Memory B cell (primary cell): ENCODE measurements at regions not wholly inside any gene's neighbourhood (a gene's known extent, or its start where the extent isn't known, plus 50 kb on each side); places are given as distances from the start of the nearest gene placed in this dataset.

Experiments used
- ATAC-seq: fragments of 150-1000 bp; cut with Tn5 transposase; 2 replicates; pipeline ENCODE4 v1.10.0; 2021; ENCODE audit warnings: low read depth, mild to moderate bottlenecking, moderate library complexity
- DNase-seq, 2 donors: peaks; one replicate each; pipeline ENCODE4 v3.0.0; 2022; ENCODE audit warnings: low spot score in 2 of 2
- H3K27ac Mint-ChIP-seq: one replicate; pipeline ENCODE4 v1.8.0; 2022; ENCODE audit warnings: mild to moderate bottlenecking, moderate library complexity, mixed read lengths
- H3K27me3 Mint-ChIP-seq: one replicate; pipeline ENCODE4 v1.8.0; 2022; ENCODE audit warnings: mixed read lengths
- H3K36me3 Mint-ChIP-seq: one replicate; pipeline ENCODE4 v1.8.0; 2022; ENCODE audit warnings: mild to moderate bottlenecking, mixed read lengths
- H3K4me1 Mint-ChIP-seq: one replicate; pipeline ENCODE4 v1.8.0; 2022; ENCODE audit warnings: mixed read lengths
- H3K4me3 Mint-ChIP-seq: one replicate; pipeline ENCODE4 v1.8.0; 2022; ENCODE audit warnings: mild to moderate bottlenecking, moderate library complexity, mixed read lengths
- H3K9me3 Mint-ChIP-seq: one replicate; pipeline ENCODE4 v1.8.0; 2022; ENCODE audit warnings: mixed read lengths

GRCh38 chr5:175054243-175054642, 329.9 kb downstream of the MSX2 start:
- DNase-seq, result no peak
- no peak for ATAC-seq
- no peak overlapping the region for H3K4me3 Mint-ChIP-seq

DNA sequence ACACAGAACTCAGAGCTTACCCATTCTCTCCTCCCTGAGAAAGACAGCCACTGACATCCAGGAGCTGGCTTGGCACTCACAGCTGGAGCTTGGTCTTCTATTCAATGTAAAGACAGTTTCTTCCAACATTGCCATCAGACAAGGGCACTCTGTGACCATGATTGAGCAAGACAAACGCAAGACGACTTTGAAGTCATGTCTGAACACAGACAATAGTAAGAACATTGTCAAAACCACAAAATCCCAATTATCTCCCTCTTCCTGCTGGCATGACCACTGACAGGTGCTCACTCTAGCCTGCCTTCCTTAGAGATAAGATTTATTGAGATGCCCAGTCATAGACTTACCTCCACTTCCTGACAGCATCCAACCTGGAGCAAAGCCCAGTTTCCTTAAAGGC, 328.0 kb downstream of the MSX2 start:
- no peak overlapping the region for H3K27ac Mint-ChIP-seq
- no peaks in the 10 kb centered on the region for H3K9me3 Mint-ChIP-seq
- no peaks in the 10 kb centered on the region for H3K27me3 Mint-ChIP-seq
- DNase-seq (no peak), ATAC-seq (no peak)
- no peaks in the 10 kb centered on the region for H3K36me3 Mint-ChIP-seq
- H3K4me3 Mint-ChIP-seq, result no peak overlapping the region
- no peaks in the 10 kb centered on the region for H3K4me1 Mint-ChIP-seq

More at GRCh38 chr5:175054243-175054642, 329.9 kb downstream of the MSX2 start:
- H3K4me1 Mint-ChIP-seq, result no peaks in the 10 kb centered on the region
- H3K27me3 Mint-ChIP-seq, result peaks cover 2% of the 10 kb centered on the region
- H3K9me3 Mint-ChIP-seq, result no peaks in the 10 kb centered on the region
- no peak overlapping the region for H3K27ac Mint-ChIP-seq
- H3K36me3 Mint-ChIP-seq, result no peaks in the 10 kb centered on the region

DNA sequence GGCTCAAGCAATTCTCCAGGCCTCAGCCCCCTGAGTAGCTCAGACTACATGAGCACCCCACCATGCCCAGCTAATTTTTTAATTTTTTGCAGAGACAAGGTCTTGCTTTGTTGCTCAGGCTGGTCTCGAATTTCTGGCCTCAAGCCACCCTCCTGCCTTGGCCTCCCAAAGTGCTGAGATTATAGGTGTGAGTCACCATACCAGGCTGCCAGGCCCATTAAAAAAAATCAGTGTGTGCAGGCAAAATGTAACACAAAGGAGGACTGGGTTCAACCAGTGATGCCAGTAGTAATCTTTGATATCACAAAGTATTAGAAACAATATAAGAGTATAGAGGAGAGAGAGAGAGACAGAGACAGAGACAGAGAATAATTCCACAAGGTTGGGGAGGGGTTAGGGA, 322.7 kb downstream of the MSX2 start:
- H3K27ac Mint-ChIP-seq, result no peak overlapping the region
- peaks cover 4% of the 10 kb centered on the region for H3K27me3 Mint-ChIP-seq
- H3K4me1 Mint-ChIP-seq, result no peaks in the 10 kb centered on the region

DNA sequence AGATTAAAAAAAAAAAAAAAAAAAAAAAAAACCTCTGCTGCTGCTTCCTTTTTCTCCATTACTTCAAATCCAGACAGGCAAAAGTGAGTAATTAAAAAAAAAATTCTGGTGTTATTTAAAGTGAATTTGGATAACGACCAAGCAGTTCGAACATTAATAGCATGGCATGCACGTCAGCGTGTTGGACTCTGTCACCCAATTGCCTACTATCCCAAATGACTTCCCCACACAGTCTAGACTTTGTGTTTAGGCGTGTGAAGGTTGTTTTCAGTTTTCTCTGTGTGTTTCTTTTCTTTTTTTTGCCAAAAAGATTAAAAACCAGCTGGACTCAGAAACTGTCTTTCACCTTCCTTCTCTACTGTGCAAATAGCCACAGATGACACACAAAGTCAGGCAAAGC, 321.4 kb downstream of the MSX2 start:
- H3K9me3 Mint-ChIP-seq, result peaks cover 4% of the 10 kb centered on the region
- H3K36me3 Mint-ChIP-seq, result no peaks in the 10 kb centered on the region
- no peak for DNase-seq
- no peak for ATAC-seq
- no peaks in the 10 kb centered on the region for H3K4me1 Mint-ChIP-seq
- H3K27me3 Mint-ChIP-seq, result peaks cover 4% of the 10 kb centered on the region
- H3K4me3 Mint-ChIP-seq, result no peak overlapping the region
- H3K27ac Mint-ChIP-seq, result no peak overlapping the region

More for the DNA sequence above, 322.7 kb downstream of the MSX2 start:
- no peak for DNase-seq
- no peak for ATAC-seq
- H3K4me3 Mint-ChIP-seq, result no peak overlapping the region
- peaks cover 1% of the 10 kb centered on the region for H3K9me3 Mint-ChIP-seq
- H3K36me3 Mint-ChIP-seq, result no peaks in the 10 kb centered on the region

GRCh38 chr5:175037820-175038219, 313.4 kb downstream of the MSX2 start:
- H3K27me3 Mint-ChIP-seq, result no peaks in the 10 kb centered on the region
- ATAC-seq, result no peak
- no peak overlapping the region for H3K4me3 Mint-ChIP-seq
- no peak for DNase-seq
- no peak overlapping the region for H3K27ac Mint-ChIP-seq
- H3K9me3 Mint-ChIP-seq, result peaks cover 4% of the 10 kb centered on the region
- H3K4me1 Mint-ChIP-seq, result no peaks in the 10 kb centered on the region
- H3K36me3 Mint-ChIP-seq, result no peaks in the 10 kb centered on the region

DNA sequence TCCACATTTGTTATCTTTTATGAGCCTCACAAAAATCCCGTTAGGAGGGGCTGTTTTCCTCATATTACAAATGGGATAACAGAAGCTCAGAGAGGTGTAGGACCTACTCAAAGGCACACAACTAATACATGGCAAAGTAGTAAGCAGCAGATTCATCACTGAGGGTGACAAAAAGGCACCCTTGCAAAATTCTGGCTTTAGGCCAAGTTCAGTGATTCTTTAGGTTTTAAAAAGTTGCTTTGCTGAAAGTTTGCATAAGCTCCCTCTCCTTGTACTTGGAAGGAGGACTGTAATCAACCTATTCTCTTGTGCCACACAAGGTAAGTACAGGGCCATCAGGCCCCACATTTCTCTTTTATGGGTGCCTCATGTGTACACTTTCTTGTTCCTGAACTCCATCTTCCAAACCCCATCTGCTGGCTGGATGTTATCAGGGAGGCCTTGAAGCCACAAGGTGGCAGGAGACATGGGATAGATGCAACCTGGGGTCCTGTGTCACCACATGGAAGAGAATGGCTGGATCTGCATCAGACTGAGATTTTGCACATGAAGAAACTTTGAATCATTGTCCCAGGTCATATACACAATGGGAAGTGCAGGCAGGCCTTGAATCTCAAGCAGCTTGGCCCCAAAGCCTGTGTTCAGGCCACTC, 311.6 kb downstream of the MSX2 start:
- Mint-ChIP-seq H3K4me1 (no peaks in the 10 kb centered on the region), H3K27ac (no peak overlapping the region), H3K36me3 (no peaks in the 10 kb centered on the region), H3K27me3 (no peaks in the 10 kb centered on the region), H3K4me3 (no peak overlapping the region), H3K9me3 (peaks cover 2% of the 10 kb centered on the region)
- DNase-seq, result no peak
- ATAC-seq, result no peak

DNA sequence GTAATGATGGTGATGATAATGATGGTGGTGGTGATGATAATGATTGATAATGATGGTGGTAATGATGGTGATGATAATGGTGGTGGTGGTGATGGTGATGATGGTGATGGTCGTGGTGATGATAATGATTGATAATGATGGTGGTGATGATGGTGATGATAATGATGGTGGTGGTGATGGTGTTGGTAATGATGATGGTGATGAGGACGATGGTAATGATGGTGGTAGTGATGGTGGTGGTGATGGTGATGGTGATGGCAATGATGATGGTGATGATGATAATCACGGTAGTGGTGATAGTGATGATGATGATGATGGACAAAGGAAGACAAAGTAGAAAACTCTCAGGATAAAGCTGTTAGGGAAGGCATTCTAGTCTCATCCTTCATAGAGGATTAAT, 310.5 kb downstream of the MSX2 start:
- no peaks in the 10 kb centered on the region for H3K36me3 Mint-ChIP-seq
- ATAC-seq, result no peak
- H3K4me3 Mint-ChIP-seq, result no peak overlapping the region
- H3K27ac Mint-ChIP-seq, result no peak overlapping the region
- peaks cover 2% of the 10 kb centered on the region for H3K9me3 Mint-ChIP-seq
- no peaks in the 10 kb centered on the region for H3K27me3 Mint-ChIP-seq
- no peak for DNase-seq
- no peaks in the 10 kb centered on the region for H3K4me1 Mint-ChIP-seq

GRCh38 chr5:175032741-175033151, 308.4 kb downstream of the MSX2 start:
- no peaks in the 10 kb centered on the region for H3K27me3 Mint-ChIP-seq

GRCh38 chr5:175032013-175032412, 307.6 kb downstream of the MSX2 start:
- no peak overlapping the region for H3K27ac Mint-ChIP-seq
- H3K9me3 Mint-ChIP-seq, result peaks cover 2% of the 10 kb centered on the region
- H3K36me3 Mint-ChIP-seq, result no peaks in the 10 kb centered on the region
- H3K27me3 Mint-ChIP-seq, result no peaks in the 10 kb centered on the region
- DNase-seq (no peak), ATAC-seq (no peak)
- no peaks in the 10 kb centered on the region for H3K4me1 Mint-ChIP-seq
- no peak overlapping the region for H3K4me3 Mint-ChIP-seq

More at GRCh38 chr5:175032741-175033151, 308.4 kb downstream of the MSX2 start:
- DNase-seq (no peak), ATAC-seq (no peak)
- Mint-ChIP-seq H3K4me3 (no peak overlapping the region), H3K4me1 (no peaks in the 10 kb centered on the region), H3K36me3 (no peaks in the 10 kb centered on the region), H3K27ac (no peak overlapping the region), H3K9me3 (peaks cover 2% of the 10 kb centered on the region)

DNA sequence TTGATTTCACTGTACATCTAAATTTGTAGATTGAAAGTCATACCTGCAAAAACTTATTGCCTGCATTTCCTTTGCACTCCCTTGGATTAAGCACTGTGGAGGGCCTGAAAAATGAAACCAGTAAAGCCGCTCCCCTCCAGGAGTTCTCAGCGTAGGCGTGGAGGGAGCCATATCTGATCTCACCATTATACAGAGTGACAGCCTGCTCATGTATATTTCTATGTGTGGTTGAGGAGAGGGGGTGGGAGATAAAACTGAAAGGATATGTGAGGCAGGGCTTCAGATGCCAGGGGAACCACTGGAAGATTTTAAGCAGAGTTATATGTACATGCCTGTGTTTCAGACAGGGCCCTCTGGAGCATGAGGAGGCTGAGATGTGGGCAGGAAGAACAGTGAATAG, 303.0 kb downstream of the MSX2 start:
- Mint-ChIP-seq H3K27ac (no peak overlapping the region), H3K27me3 (peaks cover 4% of the 10 kb centered on the region), H3K9me3 (peaks cover 5% of the 10 kb centered on the region), H3K4me3 (no peak overlapping the region), H3K4me1 (no peaks in the 10 kb centered on the region), H3K36me3 (no peaks in the 10 kb centered on the region)
- ATAC-seq (no peak), DNase-seq (no peak)

- Mint-ChIP-seq H3K36me3 (no peaks in the 10 kb centered on the region), H3K27ac (no peak overlapping the region), H3K27me3 (peaks cover 6% of the 10 kb centered on the region), H3K4me3 (no peak overlapping the region), H3K9me3 (peaks cover 4% of the 10 kb centered on the region), H3K4me1 (no peaks in the 10 kb centered on the region)
- DNase-seq (no peak), ATAC-seq (no peak)
Observed at GRCh38 chr5:175025077-175025476, 300.7 kb downstream of the MSX2 start.

GRCh38 chr5:175021841-175022625, 297.7 kb downstream of the MSX2 start:
- ATAC-seq (no peak), DNase-seq (no peak)
- no peak overlapping the region for H3K27ac Mint-ChIP-seq
- H3K36me3 Mint-ChIP-seq, result no peaks in the 10 kb centered on the region
- H3K4me1 Mint-ChIP-seq, result no peaks in the 10 kb centered on the region
- H3K4me3 Mint-ChIP-seq, result no peak overlapping the region
- peaks cover 6% of the 10 kb centered on the region for H3K27me3 Mint-ChIP-seq
- peaks cover 4% of the 10 kb centered on the region for H3K9me3 Mint-ChIP-seq

- no peak overlapping the region for H3K27ac Mint-ChIP-seq
- ATAC-seq (no peak), DNase-seq (no peak)
- peaks cover 6% of the 10 kb centered on the region for H3K27me3 Mint-ChIP-seq
- no peaks in the 10 kb centered on the region for H3K36me3 Mint-ChIP-seq
- no peak overlapping the region for H3K4me3 Mint-ChIP-seq
- H3K4me1 Mint-ChIP-seq, result no peaks in the 10 kb centered on the region
- H3K9me3 Mint-ChIP-seq, result peaks cover 4% of the 10 kb centered on the region
Observed at GRCh38 chr5:175021321-175021720, 296.9 kb downstream of the MSX2 start.

DNA sequence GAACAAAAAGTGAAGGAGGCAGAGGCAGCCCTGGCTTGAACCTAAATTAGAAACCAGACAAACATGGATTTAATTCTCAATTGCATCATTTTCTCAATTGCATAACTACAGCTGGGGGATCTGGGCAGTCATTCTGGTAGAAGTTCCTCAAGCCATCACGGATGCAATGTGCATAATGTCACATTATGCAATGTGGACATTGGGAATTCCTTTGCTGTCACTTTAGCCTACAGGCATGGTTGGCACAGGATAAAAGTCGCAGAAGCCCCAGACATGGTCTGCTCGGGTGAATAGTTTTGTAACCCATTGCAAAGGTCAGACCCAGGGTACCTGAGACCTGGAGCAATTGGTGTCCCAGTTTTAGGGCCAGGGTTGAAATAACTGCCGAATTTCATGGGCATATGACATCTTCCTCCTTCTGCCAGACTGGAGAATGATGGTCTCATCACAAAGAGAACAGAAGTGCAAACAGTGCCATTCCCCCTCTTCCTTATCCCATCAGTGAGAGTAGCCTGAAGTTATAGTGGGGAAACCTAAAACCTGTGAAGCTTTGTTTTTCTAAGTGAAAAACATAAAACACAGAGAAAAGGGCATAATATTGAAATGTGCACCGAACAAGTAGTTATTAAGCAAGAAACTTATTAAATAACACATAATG, 290.8 kb downstream of the MSX2 start:
- Mint-ChIP-seq H3K9me3 (peaks cover 1% of the 10 kb centered on the region), H3K36me3 (no peaks in the 10 kb centered on the region), H3K27me3 (no peaks in the 10 kb centered on the region), H3K4me3 (no peak overlapping the region), H3K27ac (no peak overlapping the region), H3K4me1 (no peaks in the 10 kb centered on the region)
- ATAC-seq (no peak), DNase-seq (no peak)
